ENCODE measurements at regions not wholly inside any gene's neighbourhood (a gene's known extent, or its start where the extent isn't known, plus 50 kb on each side); places are given as distances from the start of the nearest gene placed in this dataset.

- no peak overlapping the region for H3K4me3 ChIP-seq (ENCODE audit: insufficient read depth, low read depth, low read length)
- TF ChIP-seq EZH2 (IDR thresholded peaks at IDR 0.05; ENCODE audit: insufficient read depth, low read length) (no peak), CTCF (IDR thresholded peaks at IDR 0.05; ENCODE audit: insufficient read depth, low read depth, low read length) (no peak)
Observed at GRCh38 chr3:59261009-59261408, 211.2 kb upstream of the CFAP20DC start.

GRCh38 chr3:59258550-59259260, 208.9 kb upstream of the CFAP20DC start:
- TF ChIP-seq EZH2 (IDR thresholded peaks at IDR 0.05; ENCODE audit: insufficient read depth, low read length): no peak
- TF ChIP-seq CTCF (IDR thresholded peaks at IDR 0.05; ENCODE audit: insufficient read depth, low read depth, low read length): no peak
- no peak overlapping the region for H3K27ac Mint-ChIP-seq (ENCODE audit: unreplicated experiment)
- Histone ChIP-seq H3K4me3 (ENCODE audit: insufficient read depth, low read depth, low read length) (no peak overlapping the region), H3K79me2 (ENCODE audit: insufficient read depth, low read length) (no peaks in the 10 kb centered on the region), H3K4me2 (ENCODE audit: low read length) (no peak overlapping the region), H3K9ac (ENCODE audit: low read length) (no peak overlapping the region), H3K27me3 (ENCODE audit: insufficient read depth, low read length) (peaks cover 3% of the 10 kb centered on the region), H2AFZ (ENCODE audit: low read depth, low read length) (no peak overlapping the region), H3K36me3 (ENCODE audit: insufficient read depth, low read length) (no peaks in the 10 kb centered on the region), H3K9me3 (ENCODE audit: insufficient read depth, low read depth, low read length) (no peaks in the 10 kb centered on the region), H3K27ac (ENCODE audit: low read depth, low read length) (no peak overlapping the region), H3K4me1 (ENCODE audit: insufficient read depth, low read length) (no peaks in the 10 kb centered on the region), H4K20me1 (ENCODE audit: insufficient read depth, low read length) (no peaks in the 10 kb centered on the region)
- no peak overlapping the region for H3K4me3 Mint-ChIP-seq (ENCODE audit: unreplicated experiment)
- no peak for DNase-seq (ENCODE audit: low read depth)
- H3K36me3 Mint-ChIP-seq (ENCODE audit: low read depth, unreplicated experiment): no peaks in the 10 kb centered on the region
- no peak for FAIRE-seq
- H3K4me1 Mint-ChIP-seq (ENCODE audit: low read depth, unreplicated experiment): no peaks in the 10 kb centered on the region
- H3K9me3 Mint-ChIP-seq (ENCODE audit: unreplicated experiment): no peaks in the 10 kb centered on the region
- peaks cover 5% of the 10 kb centered on the region for H3K27me3 Mint-ChIP-seq (ENCODE audit: low read depth, unreplicated experiment)

More at GRCh38 chr3:59261009-59261408, 211.2 kb upstream of the CFAP20DC start:
- Mint-ChIP-seq H3K36me3 (ENCODE audit: low read depth, unreplicated experiment) (no peaks in the 10 kb centered on the region), H3K4me3 (ENCODE audit: unreplicated experiment) (no peak overlapping the region), H3K4me1 (ENCODE audit: low read depth, unreplicated experiment) (no peaks in the 10 kb centered on the region), H3K9me3 (ENCODE audit: unreplicated experiment) (no peaks in the 10 kb centered on the region), H3K27me3 (ENCODE audit: low read depth, unreplicated experiment) (peaks cover 5% of the 10 kb centered on the region), H3K27ac (ENCODE audit: unreplicated experiment) (no peak overlapping the region)
- H3K27ac ChIP-seq (ENCODE audit: low read depth, low read length): no peak overlapping the region
- H3K9me3 ChIP-seq (ENCODE audit: insufficient read depth, low read depth, low read length): no peaks in the 10 kb centered on the region
- H3K27me3 ChIP-seq (ENCODE audit: insufficient read depth, low read length): no peaks in the 10 kb centered on the region
- peak; percentile 42 for DNase-seq (ENCODE audit: low read depth)
- H4K20me1 ChIP-seq (ENCODE audit: insufficient read depth, low read length): no peaks in the 10 kb centered on the region
- no peaks in the 10 kb centered on the region for H3K4me1 ChIP-seq (ENCODE audit: insufficient read depth, low read length)
- no peak for FAIRE-seq
- no peaks in the 10 kb centered on the region for H3K79me2 ChIP-seq (ENCODE audit: insufficient read depth, low read length)
- no peak overlapping the region for H2AFZ ChIP-seq (ENCODE audit: low read depth, low read length)
- no peaks in the 10 kb centered on the region for H3K36me3 ChIP-seq (ENCODE audit: insufficient read depth, low read length)
- no peak overlapping the region for H3K9ac ChIP-seq (ENCODE audit: low read length)
- H3K4me2 ChIP-seq (ENCODE audit: low read length): no peak overlapping the region

- FAIRE-seq: no peak
- Mint-ChIP-seq H3K36me3 (ENCODE audit: low read depth, unreplicated experiment) (no peaks in the 10 kb centered on the region), H3K27ac (ENCODE audit: unreplicated experiment) (no peak overlapping the region), H3K4me3 (ENCODE audit: unreplicated experiment) (no peak overlapping the region), H3K4me1 (ENCODE audit: low read depth, unreplicated experiment) (no peaks in the 10 kb centered on the region), H3K9me3 (ENCODE audit: unreplicated experiment) (peaks cover 3% of the 10 kb centered on the region), H3K27me3 (ENCODE audit: low read depth, unreplicated experiment) (peaks cover 5% of the 10 kb centered on the region)
- H3K4me3 ChIP-seq (ENCODE audit: insufficient read depth, low read depth, low read length): no peak overlapping the region
- no peak for TF ChIP-seq CTCF (IDR thresholded peaks at IDR 0.05; ENCODE audit: insufficient read depth, low read depth, low read length)
- TF ChIP-seq EZH2 (IDR thresholded peaks at IDR 0.05; ENCODE audit: insufficient read depth, low read length): no peak
- no peak overlapping the region for H3K4me2 ChIP-seq (ENCODE audit: low read length)
- H3K79me2 ChIP-seq (ENCODE audit: insufficient read depth, low read length): no peaks in the 10 kb centered on the region
- H3K9ac ChIP-seq (ENCODE audit: low read length): no peak overlapping the region
- peak; percentile 47 for DNase-seq (ENCODE audit: low read depth)
- H3K9me3 ChIP-seq (ENCODE audit: insufficient read depth, low read depth, low read length): no peaks in the 10 kb centered on the region
- no peaks in the 10 kb centered on the region for H3K36me3 ChIP-seq (ENCODE audit: insufficient read depth, low read length)
- H4K20me1 ChIP-seq (ENCODE audit: insufficient read depth, low read length): no peaks in the 10 kb centered on the region
- no peak overlapping the region for H3K27ac ChIP-seq (ENCODE audit: low read depth, low read length)
- H2AFZ ChIP-seq (ENCODE audit: low read depth, low read length): no peak overlapping the region
- no peaks in the 10 kb centered on the region for H3K4me1 ChIP-seq (ENCODE audit: insufficient read depth, low read length)
- H3K27me3 ChIP-seq (ENCODE audit: insufficient read depth, low read length): peaks cover 3% of the 10 kb centered on the region
Observed at GRCh38 chr3:59257506-59257905, 207.7 kb upstream of the CFAP20DC start.
